SH-SY5Y (cell line): ENCODE measurements at regions not wholly inside any gene's neighbourhood (a gene's known extent, or its start where the extent isn't known, plus 50 kb on each side); places are given as distances from the start of the nearest gene placed in this dataset.
A peak's percentile ranks its signal among the peaks of the same experiment; 100 is the strongest.

Experiments
- GATA2 ChIP-seq: IDR thresholded peaks from 2 replicates; pipeline ENCODE4 v1.6.1; 2011; ENCODE audit warnings: mild to moderate bottlenecking, low read depth, low read length
- GATA3 ChIP-seq: IDR thresholded peaks from 2 replicates; pipeline ENCODE4 v1.6.1; 2011; ENCODE audit warnings: low read depth, mild to moderate bottlenecking, low read length, moderate library complexity

GRCh38 chrX:39728025-39728424, 369.7 kb downstream of the BCOR start:
- 0 out of 2 replicates have a peak, but pooled peaks have one; percentile 9 for TF ChIP-seq GATA2
- TF ChIP-seq GATA3 = no peak
